Endodermal cell (in vitro differentiated cells): ENCODE measurements at regions not wholly inside any gene's neighbourhood (a gene's known extent, or its start where the extent isn't known, plus 50 kb on each side); places are given as distances from the start of the nearest gene placed in this dataset.

Experiments
- DNase-seq: peaks from one replicate; pipeline ENCODE4 v3.0.0-alpha.2; 2017
- H3K27ac ChIP-seq: 2 replicates; pipeline ENCODE4 v1.5.1; 2013; ENCODE audit warnings: mild to moderate bottlenecking, low read depth, low read length, moderate library complexity
- H3K27me3 ChIP-seq: 2 replicates; pipeline ENCODE4 v1.6.1; 2013; ENCODE audit warnings: mild to moderate bottlenecking, low read length, moderate library complexity; ENCODE audit not compliant: insufficient read depth, control insufficient read depth, poor library complexity, severe bottlenecking
- H3K36me3 ChIP-seq: 2 replicates; pipeline ENCODE4 v1.7.0; 2013; ENCODE audit warnings: mild to moderate bottlenecking, low read length, moderate library complexity; ENCODE audit not compliant: control insufficient read depth, insufficient read depth
- H3K4me1 ChIP-seq: one replicate; pipeline ENCODE4 v1.7.0; 2013; ENCODE audit warnings: low read length; ENCODE audit not compliant: control insufficient read depth, insufficient read depth
- H3K4me3 ChIP-seq: 2 replicates; pipeline ENCODE4 v1.5.1; 2013; ENCODE audit warnings: mild to moderate bottlenecking, low read length, moderate library complexity
- H3K9ac ChIP-seq: 2 replicates; pipeline ENCODE4 v1.6.1; 2013; ENCODE audit warnings: mild to moderate bottlenecking, low read length, moderate library complexity; ENCODE audit not compliant: poor library complexity, severe bottlenecking; ENCODE audit errors: extremely low read depth
- H3K9me3 ChIP-seq: 2 replicates; pipeline ENCODE4 v1.6.1; 2013; ENCODE audit warnings: mild to moderate bottlenecking, low read length, moderate library complexity; ENCODE audit not compliant: control insufficient read depth
- H3K27ac Mint-ChIP-seq: 2 replicates; pipeline ENCODE4 v1.8.0; 2020; ENCODE audit warnings: mixed read lengths
- H3K27me3 Mint-ChIP-seq: 2 replicates; pipeline ENCODE4 v1.8.0; 2021; ENCODE audit warnings: mild to moderate bottlenecking, mixed read lengths; ENCODE audit not compliant: insufficient read depth
- H3K36me3 Mint-ChIP-seq: 2 replicates; pipeline ENCODE4 v1.8.0; 2020; ENCODE audit warnings: low read depth, mixed read lengths
- H3K4me1 Mint-ChIP-seq: 2 replicates; pipeline ENCODE4 v1.8.0; 2020; ENCODE audit warnings: mixed read lengths
- H3K4me3 Mint-ChIP-seq: 2 replicates; pipeline ENCODE4 v1.8.0; 2020; ENCODE audit warnings: mild to moderate bottlenecking, moderate library complexity, mixed read lengths
- H3K9me3 Mint-ChIP-seq: 2 replicates; pipeline ENCODE4 v1.8.0; 2020; ENCODE audit warnings: mild to moderate bottlenecking, mixed read lengths
- CTCF ChIP-seq: fragments of 200-600 bp; sonication (generic); conservative IDR thresholded peaks from 2 replicates; pipeline ENCODE4 v1.5.0; 2021; ENCODE audit warnings: antibody characterized with exemption, mild to moderate bottlenecking
- WGBS, 2 experiments: methylation state at CpG; one replicate each; pipeline versions ENCODE4 v1.1.5 to v1.1.7; 2013; ENCODE audit warnings: missing lambda C conversion rate in 2 of 2, mixed read lengths in 1 of 2; ENCODE audit not compliant: insufficient coverage in 1 of 2, insufficient read length in 1 of 2; 5-methylcytosine and 5-hydroxymethylcytosine counted together

GRCh38 chr11:70579316-70579955, 181.1 kb downstream of the CTTN start:
- DNase-seq = no peak
- Mint-ChIP-seq H3K9me3 (no peaks in the 10 kb centered on the region), H3K4me1 (no peaks in the 10 kb centered on the region), H3K27me3 (no peaks in the 10 kb centered on the region), H3K4me3 (no peak overlapping the region), H3K27ac (no peak overlapping the region), H3K36me3 (no peaks in the 10 kb centered on the region)
- no peak overlapping the region for H3K4me3 ChIP-seq
- no peaks in the 10 kb centered on the region for H3K4me1 ChIP-seq
- no peak overlapping the region for H3K9ac ChIP-seq
- no peaks in the 10 kb centered on the region for H3K36me3 ChIP-seq
- no peaks in the 10 kb centered on the region for H3K9me3 ChIP-seq
- no peak overlapping the region for H3K27ac ChIP-seq
- TF ChIP-seq CTCF = no peak
- 91 to 97% methylated on average over 7 to 14 of the region's 14 CpGs for WGBS, 2 experiments
- no peaks in the 10 kb centered on the region for H3K27me3 ChIP-seq

- Mint-ChIP-seq H3K4me3 (no peak overlapping the region), H3K4me1 (no peaks in the 10 kb centered on the region), H3K27me3 (no peaks in the 10 kb centered on the region), H3K27ac (no peak overlapping the region), H3K36me3 (no peaks in the 10 kb centered on the region), H3K9me3 (no peaks in the 10 kb centered on the region)
- Histone ChIP-seq H3K4me1 (no peaks in the 10 kb centered on the region), H3K9me3 (no peaks in the 10 kb centered on the region), H3K9ac (no peak overlapping the region), H3K4me3 (no peak overlapping the region), H3K36me3 (no peaks in the 10 kb centered on the region), H3K27me3 (no peaks in the 10 kb centered on the region), H3K27ac (no peak overlapping the region)
- DNase-seq = peak; percentile 75
- 82 to 85% methylated on average over 17 to 25 of the region's 25 CpGs for WGBS, 2 experiments
- no peak for TF ChIP-seq CTCF
Measured at GRCh38 chr11:70580036-70580805, 181.9 kb downstream of the CTTN start.

- Histone ChIP-seq H3K4me1 (no peaks in the 10 kb centered on the region), H3K4me3 (no peak overlapping the region), H3K9ac (no peak overlapping the region), H3K27me3 (no peaks in the 10 kb centered on the region), H3K27ac (no peak overlapping the region), H3K36me3 (no peaks in the 10 kb centered on the region), H3K9me3 (no peaks in the 10 kb centered on the region)
- no peaks in the 10 kb centered on the region for H3K27me3 Mint-ChIP-seq
- H3K27ac Mint-ChIP-seq = no peak overlapping the region
- no peak overlapping the region for H3K4me3 Mint-ChIP-seq
- peak; percentile 32 for DNase-seq
- no peak for TF ChIP-seq CTCF
- no peaks in the 10 kb centered on the region for H3K36me3 Mint-ChIP-seq
- H3K4me1 Mint-ChIP-seq = no peaks in the 10 kb centered on the region
- WGBS, 2 experiments = 94 to 96% methylated on average over 16 to 25 of the region's 25 CpGs
- H3K9me3 Mint-ChIP-seq = no peaks in the 10 kb centered on the region
Measured at GRCh38 chr11:70581991-70582885, 183.9 kb downstream of the CTTN start.
